ENCODE measurements at regions not wholly inside any gene's neighbourhood (a gene's known extent, or its start where the extent isn't known, plus 50 kb on each side); places are given as distances from the start of the nearest gene placed in this dataset.
"Not testable (repeated sequence)": the region's sequence is repeated elsewhere in the genome, so short reads cannot be mapped to it uniquely, and the experiment has no call there.

GRCh38 chr13:104553186-104553585 lies 1487.0 kb upstream of the SLC10A2 start:
- no peak for DNase-seq

GRCh38 chr13:104534847-104535246 lies 1468.6 kb upstream of the SLC10A2 start:
- peak; percentile 3 for DNase-seq

GRCh38 chr13:104532132-104532531 lies 1465.9 kb upstream of the SLC10A2 start:
- DNase-seq, result no peak

DNA sequence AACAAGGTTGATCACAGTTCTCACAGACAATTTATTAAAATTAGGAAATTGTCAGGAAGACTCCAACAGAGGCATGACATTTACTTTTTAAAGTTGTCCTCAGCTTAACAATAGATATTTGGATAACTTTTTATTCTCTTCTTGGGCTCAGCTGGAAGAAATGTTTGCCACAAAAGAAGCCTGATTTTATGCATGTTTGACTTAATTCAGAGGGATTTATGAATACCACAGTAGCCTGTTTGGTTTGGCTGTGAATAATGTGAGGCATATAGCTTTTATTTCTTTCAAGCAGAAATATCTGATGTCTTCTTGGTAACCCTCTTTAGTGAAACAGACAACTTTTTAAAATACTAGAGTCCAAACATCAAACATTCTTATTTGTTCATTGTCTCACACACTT lies 1464.5 kb upstream of the SLC10A2 start:
- DNase-seq, result no peak

DNA sequence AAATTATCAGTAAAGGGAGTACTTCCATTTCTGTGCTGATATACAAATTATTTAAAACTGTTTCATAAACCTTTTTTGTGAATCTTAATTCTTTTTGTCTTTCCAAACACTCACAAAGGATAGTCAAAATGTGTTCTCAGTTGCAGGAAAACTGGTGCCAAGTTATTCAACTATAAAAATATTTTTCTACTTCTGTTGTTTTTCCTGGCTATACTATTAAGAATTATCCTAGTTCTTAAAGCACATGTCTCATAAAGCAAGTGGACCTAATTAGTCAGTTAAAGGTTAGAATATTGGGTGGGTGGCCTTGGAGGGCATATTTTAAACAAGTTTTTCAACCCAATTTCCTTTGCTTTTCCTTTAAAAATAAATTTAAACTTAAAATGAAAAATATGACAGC lies 1460.3 kb upstream of the SLC10A2 start:
- DNase-seq, result no peak

DNA sequence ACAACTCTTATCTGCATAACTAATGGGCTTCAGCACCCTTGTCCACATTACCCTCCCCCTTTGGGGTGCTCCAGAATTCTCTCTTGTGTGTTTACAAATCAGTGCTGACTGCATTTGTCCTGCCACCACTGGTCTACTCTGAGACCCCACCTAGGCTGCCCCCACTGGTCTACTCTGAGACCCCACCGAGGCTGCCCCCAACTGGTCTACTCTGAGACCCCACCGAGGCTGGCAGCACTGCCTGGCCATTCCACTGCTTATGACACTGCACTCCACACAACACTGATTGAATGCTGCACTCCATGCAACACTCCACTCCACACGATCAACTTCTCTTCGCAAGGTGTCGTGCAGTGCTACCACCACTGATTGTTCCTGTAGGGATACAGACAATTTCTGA lies 1459.2 kb upstream of the SLC10A2 start:
- no peak for DNase-seq

GRCh38 chr13:104522235-104523072 lies 1456.2 kb upstream of the SLC10A2 start:
- DNase-seq, result no peak

DNA sequence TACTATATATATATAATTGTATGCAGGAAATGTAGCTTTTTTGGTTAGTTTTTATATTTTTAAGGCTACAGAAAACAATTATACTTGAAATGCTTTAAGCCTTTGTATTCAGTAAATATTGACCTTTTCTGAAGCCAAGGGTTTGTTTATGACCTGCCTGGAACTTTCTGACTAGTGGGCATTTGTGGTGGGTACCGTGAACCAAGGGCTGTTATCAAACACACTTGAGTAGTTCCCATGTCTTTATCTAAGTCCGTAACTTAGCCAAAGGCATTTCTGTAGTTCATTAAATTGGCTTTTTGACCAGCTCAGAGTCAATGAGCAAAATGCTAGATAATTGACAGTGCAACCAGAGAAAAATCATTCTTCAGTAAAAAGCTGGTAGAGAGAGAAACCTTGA lies 1444.2 kb upstream of the SLC10A2 start:
- DNase-seq, result no peak

DNA sequence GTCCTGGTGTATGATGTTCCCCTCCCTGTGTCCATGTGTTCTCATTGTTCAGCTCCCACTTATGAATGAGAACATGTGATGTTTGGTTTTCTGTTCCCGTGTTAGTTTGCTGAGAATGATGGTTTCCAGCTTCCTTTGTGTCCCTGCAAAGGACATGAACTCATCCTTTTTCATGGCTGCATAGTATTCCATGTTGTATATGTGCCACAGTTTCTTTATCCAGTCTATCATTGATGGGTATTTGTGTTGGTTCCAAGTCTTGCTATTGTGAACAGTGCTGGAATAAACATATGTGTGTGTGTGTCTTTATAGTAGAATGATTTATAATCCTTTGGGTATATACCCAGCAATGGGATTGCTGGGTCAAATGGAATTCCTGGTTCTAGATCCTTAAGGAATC lies 1427.3 kb upstream of the SLC10A2 start:
- not testable (repeated sequence) for DNase-seq

DNA sequence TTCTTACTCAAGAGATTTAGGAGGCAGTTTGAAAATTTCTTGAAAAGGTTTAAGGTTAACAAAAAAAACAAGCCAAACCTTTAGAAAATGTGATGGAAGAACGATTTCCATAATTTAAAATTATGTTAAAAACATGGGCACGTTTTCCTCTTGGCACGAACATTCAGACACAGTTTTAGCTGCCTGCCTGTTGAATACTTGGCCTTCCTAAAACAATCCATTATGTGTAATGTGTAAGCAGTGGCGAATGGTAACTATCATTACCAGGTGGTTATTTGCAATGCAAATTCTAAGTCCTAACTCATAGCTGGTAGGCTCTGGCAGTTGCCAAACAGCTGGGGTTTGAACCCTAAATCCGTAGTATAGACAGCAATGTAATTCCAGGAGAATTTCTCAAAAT lies 1425.7 kb upstream of the SLC10A2 start:
- no peak for DNase-seq

DNA sequence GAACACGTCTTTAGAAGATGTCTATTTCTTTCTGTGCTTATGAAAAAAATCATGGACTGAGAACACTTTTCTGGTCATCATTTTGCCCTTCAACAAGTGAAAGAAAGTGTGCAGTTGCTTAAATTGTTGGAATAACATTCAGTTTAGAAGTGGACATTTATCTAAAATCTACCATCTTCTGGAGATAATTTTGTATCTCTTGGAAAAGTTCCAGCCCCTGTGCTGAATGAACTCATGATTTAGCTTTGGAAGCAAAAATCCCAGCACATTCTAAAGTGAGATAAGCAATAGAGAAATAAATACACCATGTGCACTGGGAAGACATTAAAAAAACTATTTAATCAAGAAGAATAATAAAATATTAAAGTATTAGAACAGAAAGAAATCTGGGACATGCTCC lies 1420.8 kb upstream of the SLC10A2 start:
- no peak for DNase-seq

- DNase-seq, result no peak
These were observed 1419.4 kb upstream of the SLC10A2 start for GRCh38 chr13:104485571-104485970.

- DNase-seq, result no peak
These were observed 1417.4 kb upstream of the SLC10A2 start for GRCh38 chr13:104483631-104484030.

DNA sequence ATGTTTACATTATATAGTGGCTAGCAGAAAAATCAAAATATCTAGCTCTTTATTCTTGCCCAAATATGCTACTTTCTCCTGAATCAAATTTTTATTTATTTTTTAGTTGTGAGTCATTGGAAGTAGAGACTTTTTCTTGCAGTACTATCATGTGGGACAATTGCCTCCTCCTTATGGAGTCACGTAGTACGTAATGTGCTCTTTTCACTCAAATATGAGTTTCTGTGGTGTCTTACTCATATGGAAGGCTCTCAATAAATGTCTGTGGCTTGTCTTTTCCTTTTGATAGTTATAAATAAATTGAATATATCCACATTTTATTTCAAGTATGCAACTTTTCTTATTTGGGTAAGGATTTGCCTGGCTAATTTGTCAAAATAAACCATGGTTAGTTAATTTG lies 1411.0 kb upstream of the SLC10A2 start:
- no peak for DNase-seq

DNA sequence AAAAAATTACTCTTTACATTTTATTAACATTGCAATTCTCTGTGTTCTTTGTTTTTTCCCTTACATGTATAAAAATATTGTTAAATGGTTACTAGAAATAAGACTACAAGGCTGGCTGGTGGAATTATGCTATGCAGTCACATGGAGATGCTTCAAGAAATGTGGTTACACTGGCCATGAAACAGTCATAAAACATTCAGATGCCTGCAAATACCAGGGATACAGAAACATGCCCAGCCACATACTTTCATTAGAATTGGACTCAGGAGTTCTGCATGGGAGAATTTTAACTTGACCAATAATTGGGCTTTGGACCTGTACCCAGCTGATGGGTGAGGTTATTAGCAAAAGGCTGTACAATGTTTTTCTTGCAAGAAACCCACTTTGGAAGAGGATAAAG lies 1407.7 kb upstream of the SLC10A2 start:
- DNase-seq, result no peak

DNA sequence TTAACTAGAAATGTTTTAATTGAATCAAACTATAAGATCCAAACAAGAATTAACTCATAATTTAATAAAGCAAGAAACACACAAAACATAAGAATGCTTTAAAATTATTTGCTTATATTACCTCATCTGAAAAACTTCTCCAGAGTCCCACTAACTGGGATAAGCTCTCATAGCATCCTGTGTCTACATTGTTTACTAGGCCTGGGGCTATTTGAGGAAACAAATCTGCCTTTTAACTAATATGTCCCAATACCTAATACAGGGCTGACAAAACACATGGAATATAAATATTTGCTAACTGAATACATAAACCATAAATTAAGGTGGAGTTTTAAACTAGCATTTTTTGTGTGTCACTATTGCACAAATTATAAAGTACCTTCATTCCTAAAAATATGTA lies 1399.8 kb upstream of the SLC10A2 start:
- no peak for DNase-seq

GRCh38 chr13:104461049-104461448 lies 1394.8 kb upstream of the SLC10A2 start:
- no peak for DNase-seq

- peak; percentile 1 for DNase-seq
These were observed 1394.3 kb upstream of the SLC10A2 start for GRCh38 chr13:104460554-104460953.

DNA sequence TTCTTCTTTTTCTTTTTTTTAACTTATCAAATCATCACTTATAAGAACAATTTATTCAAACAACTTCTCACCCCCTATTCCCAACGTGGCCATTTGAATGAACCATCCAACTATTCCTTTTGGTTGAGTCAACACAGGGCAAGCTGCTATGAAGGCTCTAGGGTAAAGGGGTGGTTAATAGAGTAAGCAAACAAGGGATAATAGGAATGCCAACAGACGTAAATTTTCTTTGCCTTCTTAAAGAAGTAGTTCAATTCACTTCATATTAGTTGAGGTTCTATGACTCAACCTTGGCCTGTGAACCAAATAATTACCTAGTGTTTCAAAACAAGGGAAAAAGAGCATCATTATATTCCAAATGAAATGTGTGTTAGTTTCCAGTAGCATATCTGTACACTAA lies 1383.8 kb upstream of the SLC10A2 start:
- DNase-seq, result no peak

DNA sequence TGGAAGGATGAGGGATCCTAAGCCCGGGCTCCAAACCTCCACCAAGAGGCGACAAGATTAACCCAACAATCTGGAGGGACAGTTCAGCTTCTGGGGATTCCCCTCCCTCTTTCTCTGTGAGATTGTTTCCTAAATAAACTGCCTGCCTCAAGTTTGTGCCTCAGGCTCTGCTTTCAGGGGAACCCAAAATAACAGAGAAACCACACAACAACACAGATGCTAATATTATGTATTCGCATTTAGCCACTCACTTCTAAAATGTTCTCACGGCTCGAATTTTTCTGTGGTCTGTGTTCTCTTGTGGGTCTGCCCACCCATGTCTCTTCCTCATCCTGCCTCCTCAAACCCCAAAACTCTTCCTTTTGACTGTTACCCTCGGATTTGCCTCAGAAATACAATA lies 1381.1 kb upstream of the SLC10A2 start:
- DNase-seq, result no peak

GRCh38 chr13:104442536-104442935 lies 1376.3 kb upstream of the SLC10A2 start:
- DNase-seq, result no peak

DNA sequence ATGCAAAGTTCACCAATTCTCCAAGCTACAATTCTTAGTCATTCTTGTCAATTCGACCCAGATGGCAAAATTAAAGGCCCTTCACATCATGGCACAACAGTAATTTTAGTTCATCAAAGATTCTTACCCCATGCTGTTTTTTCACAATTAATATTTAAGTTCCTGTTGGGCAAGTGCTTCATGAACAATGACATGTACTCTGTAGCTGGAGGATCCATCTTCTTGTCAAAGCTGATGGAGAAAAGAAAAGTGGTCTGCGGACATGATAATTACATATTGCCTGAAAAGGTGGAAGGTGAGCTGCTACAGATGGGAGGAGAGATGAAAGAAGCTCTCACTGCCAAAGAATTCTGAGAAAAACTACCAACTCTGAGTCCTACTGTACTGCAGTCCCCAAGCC lies 1370.3 kb upstream of the SLC10A2 start:
- DNase-seq, result no peak

- no peak for DNase-seq
These were observed 1365.7 kb upstream of the SLC10A2 start for GRCh38 chr13:104431895-104432294.

- peak; percentile 3 for DNase-seq
These were observed 1360.2 kb upstream of the SLC10A2 start for GRCh38 chr13:104426435-104426834.

DNA sequence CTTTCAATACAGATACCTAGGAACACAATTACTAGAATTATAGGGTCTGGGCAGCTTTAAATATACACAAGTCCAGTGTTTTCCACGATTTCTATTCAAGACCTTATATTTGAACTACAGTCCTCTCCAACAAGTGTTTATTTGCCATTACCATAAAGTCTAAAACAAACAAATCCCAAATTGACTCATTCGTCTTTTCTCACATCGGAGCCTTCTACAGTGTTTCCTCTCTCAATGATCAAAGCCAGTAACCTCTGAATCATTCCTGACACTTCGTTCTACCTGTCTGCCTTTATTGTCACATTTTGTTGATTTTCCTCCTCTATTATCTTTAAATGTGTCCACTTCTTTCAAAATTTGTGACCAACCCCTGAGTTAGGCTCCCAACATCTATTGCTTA lies 1356.5 kb upstream of the SLC10A2 start:
- DNase-seq, result peak; percentile 76

Measured in DMS53 (cell line).